IPS-NIHi7 (cell line): ENCODE measurements at regions not wholly inside any gene's neighbourhood (a gene's known extent, or its start where the extent isn't known, plus 50 kb on each side); places are given as distances from the start of the nearest gene placed in this dataset.

Source experiments
- DNase-seq: peaks from one replicate; pipeline ENCODE4 v3.0.0; 2012; ENCODE audit warnings: mixed read lengths; ENCODE audit errors: extremely low spot score

DNA sequence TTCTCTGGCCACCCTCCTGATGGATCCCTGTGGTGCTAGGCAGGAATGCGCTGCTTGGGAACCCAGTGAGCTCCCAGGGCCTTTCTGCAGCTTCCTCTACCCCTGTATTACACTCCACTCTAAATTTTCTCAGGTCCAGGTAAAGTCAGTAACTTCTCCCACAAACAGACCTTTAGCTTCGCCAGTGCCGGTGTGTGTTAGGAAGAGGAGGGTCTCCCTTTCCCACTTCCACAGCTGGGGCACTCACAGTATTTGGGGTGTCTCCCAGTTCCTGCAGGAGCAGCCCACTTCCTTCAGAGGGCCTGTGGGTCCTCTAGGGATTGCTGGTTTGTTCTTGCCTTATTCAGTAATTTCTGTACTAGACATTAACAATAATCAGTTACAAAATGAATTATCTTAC, 193.5 kb upstream of the PCDH17 start:
- DNase-seq: no peak

DNA sequence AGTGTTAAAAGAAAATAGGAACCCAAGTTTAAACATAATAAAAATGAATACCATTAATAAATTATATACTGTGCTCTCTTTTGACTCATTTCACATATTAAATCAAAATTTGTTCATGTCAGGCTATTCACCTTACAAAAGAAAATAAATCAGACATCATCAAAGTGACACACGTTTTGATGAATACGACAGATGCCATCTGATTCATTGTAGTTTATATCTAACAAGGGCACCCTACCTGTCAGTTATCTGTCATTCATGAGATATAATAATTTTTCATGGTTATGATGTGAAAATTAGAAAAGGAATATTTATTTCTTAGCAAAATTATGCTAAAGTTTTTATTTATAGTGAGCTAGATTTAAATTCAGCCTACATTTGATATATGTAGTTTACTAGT, 188.1 kb upstream of the PCDH17 start:
- DNase-seq: no peak

DNA sequence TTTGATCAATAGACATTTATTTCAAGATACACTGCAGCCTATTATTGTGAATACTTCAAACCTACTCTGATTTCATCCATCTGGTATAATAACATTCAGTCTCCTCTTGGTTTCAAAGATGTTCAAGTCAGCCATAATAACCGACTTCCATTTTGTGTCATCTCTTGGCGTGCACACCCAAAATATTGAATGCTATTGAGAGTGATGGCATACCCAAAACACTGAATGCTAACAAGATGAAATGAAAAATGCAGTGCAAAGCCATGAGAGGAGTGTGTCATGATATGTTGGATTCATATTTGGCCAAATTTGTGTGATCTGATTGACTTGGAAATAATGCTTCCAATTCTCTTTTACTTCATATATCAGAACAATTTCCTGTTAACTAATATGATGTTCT, 181.2 kb upstream of the PCDH17 start:
- DNase-seq: no peak

DNA sequence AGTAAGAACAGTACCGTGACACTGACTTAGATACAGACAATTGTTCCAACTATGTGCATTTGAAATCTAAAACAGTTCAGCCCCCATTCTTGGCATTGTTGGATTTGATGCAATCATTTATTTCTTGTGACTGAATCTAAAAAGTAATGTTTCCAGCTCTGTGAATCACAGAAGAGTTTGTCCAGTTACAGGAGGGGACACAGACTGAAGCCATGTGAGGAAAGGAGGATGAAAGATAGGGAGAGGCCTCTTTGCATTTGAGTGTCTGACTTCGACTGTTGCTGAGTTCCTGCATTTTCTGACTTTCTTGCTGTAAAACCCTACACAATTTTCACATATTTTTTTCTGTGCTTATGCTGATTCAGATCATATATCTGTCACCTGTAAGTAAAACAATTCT, 179.3 kb upstream of the PCDH17 start:
- no peak for DNase-seq

DNA sequence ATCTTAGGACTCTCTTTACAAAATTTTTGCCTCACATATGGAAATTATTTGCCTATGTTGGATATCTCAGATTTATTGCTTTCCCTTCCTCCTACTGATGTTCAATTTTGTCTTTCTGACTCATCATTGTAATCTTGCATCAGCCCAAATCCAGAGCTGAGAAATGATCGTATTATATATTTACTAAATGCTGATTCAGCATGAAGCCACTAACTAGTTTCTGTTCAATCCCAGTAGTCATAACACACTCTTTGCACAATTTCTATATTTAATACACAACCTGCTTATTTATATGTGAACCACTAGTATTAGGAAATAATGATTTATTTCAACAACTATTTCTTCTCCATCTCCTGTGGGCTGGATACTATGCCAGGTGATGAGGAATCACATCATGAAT, 161.1 kb upstream of the PCDH17 start:
- no peak for DNase-seq

DNA sequence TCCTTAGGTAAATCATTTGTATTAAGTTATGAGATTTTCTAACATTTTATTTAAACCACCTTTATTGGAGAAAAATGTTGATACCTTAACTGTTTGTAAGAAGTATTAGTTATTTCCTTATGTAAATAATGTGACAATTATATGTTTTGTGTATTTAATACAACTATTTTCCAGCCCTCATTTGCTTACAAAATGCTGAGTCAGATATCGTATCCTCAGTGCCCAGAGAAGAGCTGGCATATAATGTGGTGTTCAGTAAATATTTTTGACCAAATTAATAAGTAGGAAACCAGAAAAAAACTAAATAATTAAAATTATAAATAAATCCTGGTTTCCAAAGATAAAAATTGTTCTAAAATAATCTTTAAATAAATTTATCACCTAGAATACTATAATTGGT, 140.2 kb upstream of the PCDH17 start:
- DNase-seq: no peak

DNA sequence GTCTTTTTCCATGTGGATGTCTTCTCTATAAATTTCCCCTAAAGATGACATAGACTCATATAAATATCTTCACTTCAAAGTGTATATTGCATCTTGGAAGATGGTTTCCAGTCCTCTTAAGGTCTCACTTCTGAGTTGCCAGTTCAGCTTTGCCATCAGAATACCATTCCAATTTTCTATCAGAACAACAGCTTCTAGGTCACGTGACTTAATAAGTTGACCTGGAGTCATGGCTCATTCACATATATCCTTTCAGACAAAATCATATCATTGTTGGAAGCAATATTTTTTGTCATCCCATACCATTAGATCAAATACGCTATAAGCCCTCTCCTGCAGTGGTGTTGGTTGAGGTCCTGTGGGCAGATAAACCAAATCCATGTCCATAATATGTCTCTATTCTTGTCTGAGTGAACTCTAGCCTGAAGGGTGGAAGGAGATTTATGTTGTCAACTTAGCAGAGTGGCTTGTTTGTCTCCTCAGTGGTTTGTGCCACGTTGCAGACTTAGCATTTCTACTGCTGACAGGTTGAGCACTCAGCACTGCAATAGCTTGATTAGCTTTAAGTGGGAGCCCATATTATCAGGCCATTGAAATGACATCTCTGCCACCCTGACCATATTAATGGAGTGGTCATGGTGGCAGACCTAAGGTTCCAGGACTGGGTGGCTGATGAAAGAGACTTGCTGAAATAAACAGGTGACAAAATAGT, 123.6 kb upstream of the PCDH17 start:
- no peak for DNase-seq

DNA sequence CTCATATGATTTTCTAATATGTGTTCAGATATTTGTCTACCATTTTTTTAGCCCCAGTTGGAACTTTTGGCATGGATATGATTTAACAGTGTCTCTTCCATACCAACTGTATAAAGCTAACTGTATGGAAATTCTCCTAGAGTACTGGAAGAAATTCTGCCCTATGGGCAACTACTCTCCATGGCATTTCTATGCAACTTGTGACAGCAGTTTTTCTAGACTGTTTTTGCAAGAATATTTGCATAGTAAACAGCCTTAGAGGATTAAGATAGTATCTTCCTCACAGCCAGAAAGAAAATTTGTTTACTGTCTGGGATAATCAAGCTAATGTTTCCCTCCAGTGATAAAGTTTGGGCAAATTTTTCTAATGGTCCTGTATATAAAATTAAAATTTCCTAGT, 119.9 kb upstream of the PCDH17 start:
- DNase-seq: no peak

DNA sequence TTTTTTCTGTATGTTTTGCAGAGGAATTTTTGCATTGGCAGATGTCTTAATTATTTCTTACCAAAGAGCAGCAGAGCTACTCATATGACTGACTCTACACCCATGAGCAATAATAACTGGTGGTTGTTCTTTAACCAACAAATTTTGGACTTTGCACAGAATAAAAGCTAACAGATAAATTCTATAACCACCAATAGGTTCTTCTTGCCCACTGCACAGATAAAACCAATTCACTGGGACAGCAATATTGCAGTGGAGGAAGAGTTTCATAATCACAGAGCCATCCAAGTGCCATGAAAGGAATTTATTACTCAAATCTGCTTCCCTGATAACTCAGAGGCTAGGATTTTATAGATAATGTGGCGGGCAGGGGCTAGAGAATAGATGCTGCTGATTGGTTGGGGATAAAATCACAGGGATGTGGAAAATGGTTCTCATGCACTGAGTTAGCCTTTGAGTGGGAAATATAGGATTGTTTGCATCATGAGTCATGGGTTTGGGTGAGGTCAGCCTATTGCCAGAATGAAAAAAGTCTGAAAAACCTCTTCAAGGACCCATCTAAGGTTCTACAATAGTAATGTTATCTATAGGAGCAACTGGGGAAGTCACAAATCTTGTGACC, 104.3 kb upstream of the PCDH17 start:
- DNase-seq: no peak

DNA sequence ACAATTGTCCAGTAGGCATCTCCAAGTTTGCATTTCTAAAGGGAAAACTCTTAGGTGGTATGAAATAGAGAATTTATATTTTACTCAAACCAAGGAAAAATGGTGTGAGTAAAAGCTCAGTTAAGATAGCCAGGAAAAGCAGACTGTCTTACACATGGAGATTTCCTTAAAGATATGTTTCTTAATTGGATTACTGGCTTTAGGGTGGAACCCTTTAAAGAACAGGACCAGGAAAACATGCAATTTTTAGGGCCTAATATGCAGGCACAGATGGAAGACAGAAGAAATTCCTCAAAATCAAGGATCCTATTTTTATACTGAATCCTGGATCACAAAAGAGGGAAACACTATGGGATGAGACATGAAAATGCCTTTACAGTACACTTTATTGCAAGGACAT, 100.3 kb upstream of the PCDH17 start:
- DNase-seq: no peak

DNA sequence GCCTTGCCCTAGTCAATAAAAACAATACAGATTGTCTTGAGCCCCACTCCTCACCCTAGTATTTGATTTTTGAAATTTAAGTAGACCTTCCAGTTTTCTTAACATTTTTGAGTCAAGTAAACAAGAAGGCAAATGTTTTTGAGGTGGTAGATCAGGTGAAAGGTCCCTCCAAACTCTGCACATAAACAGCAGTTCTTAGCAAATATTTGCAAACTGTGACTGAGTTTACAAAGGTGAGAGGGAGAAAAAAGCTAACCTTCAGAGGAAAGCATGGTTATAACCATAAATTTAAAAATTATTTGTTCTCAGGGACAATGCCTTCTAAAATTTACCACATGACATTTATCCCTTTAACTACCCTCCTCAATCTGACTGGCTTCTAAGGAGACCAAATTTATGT, 84.6 kb upstream of the PCDH17 start:
- DNase-seq: no peak

DNA sequence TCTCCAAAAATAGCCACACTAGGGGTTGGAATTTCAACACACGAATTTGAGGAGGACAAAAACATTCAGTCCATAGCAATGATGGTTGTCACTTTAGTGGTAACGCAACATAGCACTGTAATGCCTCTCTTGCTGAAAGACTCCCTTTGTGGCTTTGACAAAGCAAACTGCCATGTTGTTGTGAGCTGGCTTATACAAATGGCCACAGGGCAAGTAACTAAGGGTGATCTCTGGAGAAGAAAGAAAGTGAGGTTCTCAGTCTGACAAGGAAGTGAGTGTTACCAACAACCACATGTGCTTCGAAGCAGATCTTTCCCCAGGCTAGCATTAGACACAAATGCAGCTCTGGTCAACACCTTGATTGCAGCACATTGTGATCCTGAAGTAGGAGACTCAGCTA, 79.1 kb upstream of the PCDH17 start:
- no peak for DNase-seq

DNA sequence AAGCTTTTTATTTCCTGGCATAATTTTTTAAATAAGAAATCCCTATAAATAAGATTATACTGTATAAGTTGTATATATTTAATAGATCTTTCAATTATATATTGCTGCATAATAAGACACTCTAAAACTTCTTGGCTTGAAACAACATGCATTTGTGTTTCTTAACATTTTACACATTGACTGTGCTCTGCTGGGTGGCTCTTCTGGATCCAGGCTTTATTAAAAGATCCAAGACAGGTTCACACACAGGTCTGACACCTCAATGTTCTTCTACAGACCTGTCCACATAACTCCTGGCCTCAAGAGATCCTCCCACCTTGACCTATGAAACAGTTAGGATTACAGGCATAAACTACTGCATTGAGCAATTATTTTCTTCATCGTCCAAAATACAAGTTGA, 77.6 kb upstream of the PCDH17 start:
- no peak for DNase-seq

DNA sequence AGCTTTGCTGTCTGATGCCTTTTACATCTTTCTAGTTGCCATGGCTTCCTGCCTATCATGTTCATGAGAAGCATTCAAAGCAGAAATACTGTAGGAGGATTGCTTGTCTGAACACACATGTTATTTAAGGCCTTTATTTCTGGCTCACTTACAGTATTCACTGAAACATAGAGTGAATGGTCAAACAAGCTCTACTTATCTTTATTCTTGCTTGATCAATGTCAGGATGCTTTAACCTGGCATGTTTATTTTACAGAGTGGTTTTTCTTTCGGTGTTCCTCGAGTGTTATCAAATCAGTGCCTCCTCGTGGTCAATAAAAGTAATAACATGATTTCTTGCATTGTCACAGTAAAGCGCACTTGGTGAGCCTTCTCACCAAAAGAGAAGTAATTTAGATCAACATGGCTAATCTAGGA, 73.5 kb upstream of the PCDH17 start:
- DNase-seq: peak; percentile 24

DNA sequence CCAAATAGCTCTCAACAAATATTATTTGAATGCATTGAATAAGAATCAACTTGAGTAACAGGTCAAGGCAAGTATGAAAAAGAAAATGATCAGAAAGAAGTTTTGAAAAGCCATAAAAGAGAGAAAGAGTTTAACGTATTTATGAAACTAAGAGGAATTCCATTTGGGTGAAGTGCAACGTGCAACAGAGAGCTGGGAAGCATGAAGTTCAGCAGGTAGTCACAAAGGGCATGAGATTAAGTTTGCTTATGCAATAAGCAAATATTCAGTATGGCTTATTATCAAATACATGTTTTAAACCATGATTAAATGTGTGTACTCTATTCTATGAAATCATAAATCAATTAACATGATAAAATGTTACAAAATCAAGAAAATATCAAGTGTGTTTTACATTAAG, 62.7 kb upstream of the PCDH17 start:
- DNase-seq: no peak

DNA sequence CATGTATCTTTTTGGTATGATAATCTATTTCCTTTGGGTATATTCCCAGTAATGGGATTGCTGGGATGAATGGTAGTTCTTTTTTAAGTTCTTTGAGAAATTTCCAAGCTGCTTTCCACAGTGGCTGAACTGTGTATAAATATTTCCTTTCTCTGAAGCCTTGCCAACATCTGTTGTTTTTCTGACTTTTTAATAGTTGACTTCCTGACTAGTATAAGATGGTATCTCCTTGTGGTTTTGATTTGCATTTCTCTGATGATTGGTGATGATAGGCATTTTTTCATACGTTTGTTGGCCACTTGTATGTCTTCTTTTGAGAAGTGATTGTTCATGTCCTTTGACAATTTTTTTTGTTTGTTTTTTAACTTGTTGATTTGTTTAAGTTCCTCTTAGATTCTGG, 61.6 kb upstream of the PCDH17 start:
- DNase-seq: no peak
